IMR-90 (cell line): ENCODE measurements at regions not wholly inside any gene's neighbourhood (a gene's known extent, or its start where the extent isn't known, plus 50 kb on each side); places are given as distances from the start of the nearest gene placed in this dataset.
A peak's percentile ranks its signal among the peaks of the same experiment; 100 is the strongest.

ENCODE experiments used
- ATAC-seq: fragments of 200-7000 bp; cut with Tn5 transposase; 2 replicates; pipeline ENCODE4 v1.9.1; 2020; ENCODE audit warnings: low read depth, mild to moderate bottlenecking, moderate library complexity
- BruUV-seq: library from RNA; stranded (reverse); fragments of 400-500 nt; replicated peaks from 2 replicates; lab custom pipeline; 2021; lab: Mats Ljungman, UMichigan
- CTCF ChIA-PET: fragments of 300-600 bp; formaldehyde crosslinking; extraction: SDS; loops from one replicate; lab custom pipeline; 2021; ENCODE audit warnings: antibody characterized with exemption; lab: Yijun Ruan, JAX
- POLR2A ChIA-PET: fragments of 300-600 bp; sonication (Branson Sonifier 250); formaldehyde crosslinking; loops from one replicate; lab custom pipeline; 2022; ENCODE audit warnings: antibody characterized with exemption; ENCODE audit not compliant: unreplicated experiment; lab: Charles Lee
- DNase-seq: peaks from one replicate; pipeline ENCODE4 v3.0.0; 2013
- H2AFZ ChIP-seq: replicated peaks from 2 replicates; pipeline ENCODE3; 2013; ENCODE audit warnings: low read length, mild to moderate bottlenecking; ENCODE audit not compliant: poor library complexity
- H2AK5ac ChIP-seq: 2 replicates; pipeline ENCODE4 v1.6.1; 2013; ENCODE audit warnings: low read depth, low read length, inconsistent platforms
- H2AK9ac ChIP-seq: replicated peaks from 2 replicates; pipeline ENCODE3; 2013; ENCODE audit warnings: mild to moderate bottlenecking, low read depth, low read length, moderate library complexity; ENCODE audit not compliant: poor library complexity
- H2BK120ac ChIP-seq: 2 replicates; pipeline ENCODE4 v1.6.1; 2013; ENCODE audit warnings: low read depth, low read length, inconsistent platforms
- H2BK15ac ChIP-seq: 3 replicates; pipeline ENCODE4 v1.6.1; 2013; ENCODE audit warnings: low read depth, low read length, inconsistent platforms
- H2BK20ac ChIP-seq: 2 replicates; pipeline ENCODE4 v1.6.1; 2013; ENCODE audit warnings: low read depth, mild to moderate bottlenecking, inconsistent platforms, low read length, moderate library complexity
- H2BK5ac ChIP-seq: 2 replicates; pipeline ENCODE4 v1.6.1; 2013; ENCODE audit warnings: mild to moderate bottlenecking, low read depth, low read length, inconsistent platforms; ENCODE audit not compliant: poor library complexity, severe bottlenecking
- H3K14ac ChIP-seq: replicated peaks from 2 replicates; pipeline ENCODE4 v1.6.1; 2013; ENCODE audit warnings: low read depth, low read length, inconsistent platforms
- H3K18ac ChIP-seq: 2 replicates; pipeline ENCODE4 v1.6.1; 2013; ENCODE audit warnings: low read depth, low read length, control low read depth
- H3K23ac ChIP-seq: 2 replicates; pipeline ENCODE4 v1.6.1; 2013; ENCODE audit warnings: low read depth, low read length, inconsistent platforms
- H3K27ac ChIP-seq: 2 replicates; pipeline ENCODE4 v1.5.1; 2013; ENCODE audit warnings: mild to moderate bottlenecking, control low read depth, low read length; ENCODE audit not compliant: insufficient read depth
- H3K27me3 ChIP-seq: 2 replicates; pipeline ENCODE4 v1.6.1; 2013; ENCODE audit warnings: low read length; ENCODE audit not compliant: control insufficient read depth, insufficient read depth
- H3K36me3 ChIP-seq: 2 replicates; pipeline ENCODE4 v1.6.1; 2013; ENCODE audit warnings: low read length, mixed read lengths; ENCODE audit not compliant: control insufficient read depth, insufficient read depth
- H3K4ac ChIP-seq: 2 replicates; pipeline ENCODE4 v1.6.1; 2013; ENCODE audit warnings: low read depth, low read length, inconsistent platforms
- H3K4me1 ChIP-seq: 2 replicates; pipeline ENCODE4 v1.6.1; 2013; ENCODE audit warnings: low read length, mixed read lengths; ENCODE audit not compliant: control insufficient read depth, insufficient read depth
- H3K4me2 ChIP-seq: 2 replicates; pipeline ENCODE4 v1.6.1; 2013; ENCODE audit warnings: low read depth, mild to moderate bottlenecking, control low read depth, low read length, moderate library complexity
- H3K4me3 ChIP-seq: 2 replicates; pipeline ENCODE4 v1.5.1; 2013; ENCODE audit warnings: low read depth, mild to moderate bottlenecking, control low read depth, low read length, moderate library complexity; ENCODE audit not compliant: insufficient read depth
- H3K56ac ChIP-seq: 2 replicates; pipeline ENCODE4 v1.6.1; 2013; ENCODE audit warnings: low read length, inconsistent platforms; ENCODE audit not compliant: insufficient read depth; ENCODE audit errors: extremely low read depth
- H3K79me1 ChIP-seq, 2 experiments: 2 replicates each; pipeline ENCODE4 v1.6.1; 2013; ENCODE audit warnings: low read length in 2 of 2, inconsistent platforms in 1 of 2, low read depth in 1 of 2
- H3K9ac ChIP-seq: 2 replicates; pipeline ENCODE4 v1.6.1; 2013; ENCODE audit warnings: low read depth, low read length, control low read depth
- H3K9me1 ChIP-seq: 2 replicates; pipeline ENCODE4 v1.6.1; 2013; ENCODE audit warnings: low read length, inconsistent platforms; ENCODE audit not compliant: insufficient read depth
- H3K9me3 ChIP-seq: 2 replicates; pipeline ENCODE4 v1.6.1; 2013; ENCODE audit warnings: low read length; ENCODE audit not compliant: control insufficient read depth, insufficient read depth
- H4K20me1 ChIP-seq: 2 replicates; pipeline ENCODE4 v1.6.1; 2013; ENCODE audit warnings: low read length, inconsistent platforms; ENCODE audit not compliant: insufficient read depth
- H4K5ac ChIP-seq: 2 replicates; pipeline ENCODE4 v1.6.1; 2013; ENCODE audit warnings: mild to moderate bottlenecking, low read depth, low read length, control low read depth
- H4K8ac ChIP-seq, 2 experiments: 2 replicates each; pipeline ENCODE4 v1.6.1; 2013; ENCODE audit warnings: low read depth in 2 of 2, low read length in 2 of 2, control low read depth in 1 of 2, inconsistent platforms in 1 of 2
- H4K91ac ChIP-seq: 2 replicates; pipeline ENCODE4 v1.6.1; 2013; ENCODE audit warnings: low read depth, low read length, inconsistent platforms; ENCODE audit not compliant: insufficient read depth
- BHLHE40 ChIP-seq: fragments of 150-350 bp; IDR thresholded peaks from 2 replicates; pipeline ENCODE4 v1.6.1; 2016; ENCODE audit warnings: mild to moderate bottlenecking, low read depth, low read length
- CEBPB ChIP-seq: IDR thresholded peaks from 2 replicates; pipeline ENCODE4 v1.6.1; 2012; ENCODE audit warnings: low read depth, low read length, improper control_type of control experiment
- CHD1 ChIP-seq: IDR thresholded peaks from 2 replicates; pipeline ENCODE4 v1.6.1; 2012; ENCODE audit warnings: low read depth, low read length, improper control_type of control experiment
- ELK1 ChIP-seq: fragments of 150-350 bp; IDR thresholded peaks from 2 replicates; pipeline ENCODE4 v1.6.1; 2016; ENCODE audit warnings: low read depth, mild to moderate bottlenecking, low read length, moderate library complexity, borderline replicate concordance
- FOS ChIP-seq: fragments of 150-350 bp; IDR thresholded peaks from 2 replicates; pipeline ENCODE4 v1.6.1; 2016; ENCODE audit warnings: low read depth, low read length
- MAFK ChIP-seq: IDR thresholded peaks from 2 replicates; pipeline ENCODE4 v1.6.1; 2012; ENCODE audit warnings: low read depth, low read length, improper control_type of control experiment
- MAZ ChIP-seq: IDR thresholded peaks from 2 replicates; pipeline ENCODE4 v1.6.1; 2012; ENCODE audit warnings: low read depth, mild to moderate bottlenecking, low read length, improper control_type of control experiment, moderate library complexity, borderline replicate concordance
- MXI1 ChIP-seq: IDR thresholded peaks from 2 replicates; pipeline ENCODE4 v1.6.1; 2012; ENCODE audit warnings: low read depth, mild to moderate bottlenecking, low read length, moderate library complexity, borderline replicate concordance
- NFE2L2 ChIP-seq: fragments of 150-350 bp; IDR thresholded peaks from 2 replicates; pipeline ENCODE4 v1.6.1; 2016; ENCODE audit warnings: low read depth, mild to moderate bottlenecking, low read length
- POLR2A ChIP-seq: IDR thresholded peaks from 2 replicates; pipeline ENCODE4 v1.6.1; 2012; ENCODE audit warnings: mild to moderate bottlenecking, low read depth, low read length
- RAD21 ChIP-seq: IDR thresholded peaks from 2 replicates; pipeline ENCODE4 v1.6.1; 2012; ENCODE audit warnings: low read length, improper control_type of control experiment
- RCOR1 ChIP-seq: IDR thresholded peaks from 2 replicates; pipeline ENCODE4 v1.6.1; 2012; ENCODE audit warnings: mild to moderate bottlenecking, low read length, improper control_type of control experiment; ENCODE audit not compliant: insufficient replicate concordance
- RFX5 ChIP-seq: IDR thresholded peaks from 2 replicates; pipeline ENCODE4 v1.8.0; 2012; ENCODE audit warnings: low read depth, mild to moderate bottlenecking, low read length, moderate library complexity
- SMC3 ChIP-seq: fragments of 150-350 bp; IDR thresholded peaks from 2 replicates; pipeline ENCODE4 v1.6.1; 2016; ENCODE audit warnings: low read depth, mild to moderate bottlenecking, antibody characterized with exemption, low read length, moderate library complexity
- dilution Hi-C: fragments of 300-500 bp; cut with HindIII; formaldehyde crosslinking; loops from one replicate; pipeline ENCODE4 v1.14.3; 2018; ENCODE audit warnings: low sequenced_read_pairs; ENCODE audit not compliant: unreplicated experiment
- in situ Hi-C: fragments of 300-500 bp; cut with MboI; formaldehyde crosslinking; loops from 3 replicates; pipeline ENCODE4 v1.14.3; 2019; ENCODE audit warnings: low sequenced_read_pairs, inconsistent platforms, mixed read lengths
- intact Hi-C: fragments of 100-400 bp; cut with micrococcal nuclease; formaldehyde crosslinking; loops from 2 replicates; pipeline ENCODE4 v1.10.0; 2022
- TF ChIP-seq, protein P1 (sequence below): fragments of 150-350 bp; IDR thresholded peaks from 2 replicates; pipeline ENCODE4 v1.6.1; 2017; ENCODE audit warnings: mild to moderate bottlenecking, antibody characterized with exemption, low read length, low read depth
- TF ChIP-seq, protein P2 (sequence below): conservative IDR thresholded peaks from 2 replicates; pipeline ENCODE4 v1.5.1; 2012; ENCODE audit warnings: mild to moderate bottlenecking, low read depth, low read length, improper control_type of control experiment

GRCh38 chr3:22937536-22937935, 265.6 kb upstream of the UBE2E2 start:
- no peak overlapping the region for H4K91ac ChIP-seq
- intact Hi-C loops: no loop called here
- no peak overlapping the region for H4K5ac ChIP-seq
- no TSS peak for BruUV-seq
- H4K20me1 ChIP-seq: no peaks in the 10 kb centered on the region
- peak; percentile 82 for ATAC-seq
- H3K18ac ChIP-seq: no peak overlapping the region
- DNase-seq: peak; percentile 16
- H3K36me3 ChIP-seq: no peaks in the 10 kb centered on the region
- no peaks in the 10 kb centered on the region for H3K9me1 ChIP-seq
- H3K14ac ChIP-seq: no peak overlapping the region
- no peak overlapping the region for H2AK9ac ChIP-seq
- no peak overlapping the region for H2BK15ac ChIP-seq
- H3K4me3 ChIP-seq: no peak overlapping the region
- H3K56ac ChIP-seq: no peak overlapping the region
- no peak overlapping the region for H4K8ac ChIP-seq
- H3K9me3 ChIP-seq: no peaks in the 10 kb centered on the region
- no peak overlapping the region for H2BK120ac ChIP-seq
- H3K4me2 ChIP-seq: no peak overlapping the region
- CTCF ChIA-PET: interaction anchor here (0.6 to 0.8 kb wide), 2 partner anchors 17 to 23 kb away, joined by 3 to 6 read pairs; no protein-coding TSS in a partner anchor
- no peak overlapping the region for H3K9ac ChIP-seq
- no peaks in the 10 kb centered on the region for H3K79me1 ChIP-seq
- H2BK20ac ChIP-seq: no peak overlapping the region
- H3K23ac ChIP-seq: no peak overlapping the region
- H2BK5ac ChIP-seq: no peak overlapping the region
- no peak overlapping the region for H2AK5ac ChIP-seq
- no peak overlapping the region for H2AFZ ChIP-seq
- no peaks in the 10 kb centered on the region for H3K27me3 ChIP-seq
- no peaks in the 10 kb centered on the region for H3K4me1 ChIP-seq
- dilution Hi-C loops: no loop called here
- POLR2A ChIA-PET: interaction anchor here (0.5 kb wide), 1 partner anchor 25 kb away, joined by 3 read pairs; no protein-coding TSS in a partner anchor
- TF ChIP-seq MAFK (no peak), ELK1 (no peak), SMC3 (no peak), MXI1 (no peak), BHLHE40 (no peak), RCOR1 (no peak), MAZ (no peak), RFX5 (no peak), POLR2A (no peak), CHD1 (no peak), FOS (no peak), CEBPB (no peak), NFE2L2 (no peak), RAD21 (no peak)
- TF ChIP-seq, protein P1, sequence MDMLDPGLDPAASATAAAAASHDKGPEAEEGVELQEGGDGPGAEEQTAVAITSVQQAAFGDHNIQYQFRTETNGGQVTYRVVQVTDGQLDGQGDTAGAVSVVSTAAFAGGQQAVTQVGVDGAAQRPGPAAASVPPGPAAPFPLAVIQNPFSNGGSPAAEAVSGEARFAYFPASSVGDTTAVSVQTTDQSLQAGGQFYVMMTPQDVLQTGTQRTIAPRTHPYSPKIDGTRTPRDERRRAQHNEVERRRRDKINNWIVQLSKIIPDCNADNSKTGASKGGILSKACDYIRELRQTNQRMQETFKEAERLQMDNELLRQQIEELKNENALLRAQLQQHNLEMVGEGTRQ: no peak
- TF ChIP-seq, protein P2, sequence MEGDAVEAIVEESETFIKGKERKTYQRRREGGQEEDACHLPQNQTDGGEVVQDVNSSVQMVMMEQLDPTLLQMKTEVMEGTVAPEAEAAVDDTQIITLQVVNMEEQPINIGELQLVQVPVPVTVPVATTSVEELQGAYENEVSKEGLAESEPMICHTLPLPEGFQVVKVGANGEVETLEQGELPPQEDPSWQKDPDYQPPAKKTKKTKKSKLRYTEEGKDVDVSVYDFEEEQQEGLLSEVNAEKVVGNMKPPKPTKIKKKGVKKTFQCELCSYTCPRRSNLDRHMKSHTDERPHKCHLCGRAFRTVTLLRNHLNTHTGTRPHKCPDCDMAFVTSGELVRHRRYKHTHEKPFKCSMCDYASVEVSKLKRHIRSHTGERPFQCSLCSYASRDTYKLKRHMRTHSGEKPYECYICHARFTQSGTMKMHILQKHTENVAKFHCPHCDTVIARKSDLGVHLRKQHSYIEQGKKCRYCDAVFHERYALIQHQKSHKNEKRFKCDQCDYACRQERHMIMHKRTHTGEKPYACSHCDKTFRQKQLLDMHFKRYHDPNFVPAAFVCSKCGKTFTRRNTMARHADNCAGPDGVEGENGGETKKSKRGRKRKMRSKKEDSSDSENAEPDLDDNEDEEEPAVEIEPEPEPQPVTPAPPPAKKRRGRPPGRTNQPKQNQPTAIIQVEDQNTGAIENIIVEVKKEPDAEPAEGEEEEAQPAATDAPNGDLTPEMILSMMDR: no peak
- H3K27ac ChIP-seq: no peak overlapping the region
- in situ Hi-C loops: no loop called here
- H3K4ac ChIP-seq: no peak overlapping the region
